ENCODE measurements at regions not wholly inside any gene's neighbourhood (a gene's known extent, or its start where the extent isn't known, plus 50 kb on each side); places are given as distances from the start of the nearest gene placed in this dataset.

DNA sequence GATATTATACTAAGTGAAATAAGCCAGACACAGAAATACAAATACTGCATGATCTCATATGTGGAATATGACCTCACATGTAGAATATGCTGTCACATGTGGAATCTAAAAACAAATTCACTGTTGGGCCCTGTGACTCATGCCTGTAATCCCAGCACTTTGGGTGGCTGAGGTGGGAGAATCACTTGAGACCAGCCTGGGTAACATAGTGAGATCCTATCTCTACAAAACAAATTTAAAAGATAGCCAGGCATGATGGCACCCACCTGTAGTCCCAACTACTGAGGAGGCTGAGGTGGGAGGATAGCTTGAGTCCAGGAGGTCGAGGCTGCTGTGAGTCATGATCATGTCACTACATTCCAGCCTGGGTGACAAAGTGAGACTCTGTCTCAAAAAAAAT lies 160.3 kb downstream of the PTEN start:
- TF ChIP-seq POLR2A (IDR thresholded peaks at IDR 0.05; ENCODE audit: low read depth, low read length) (no peak), POU2F2 (IDR thresholded peaks at IDR 0.05; ENCODE audit: low read depth, low read length) (no peak), TAF1 (IDR thresholded peaks at IDR 0.05; ENCODE audit: low read depth, low read length) (no peak), SPI1 (IDR thresholded peaks at IDR 0.05; ENCODE audit: low read depth, low read length) (no peak), PAX5 (IDR thresholded peaks at IDR 0.05; ENCODE audit: insufficient read depth, low read length, severe bottlenecking) (no peak), POLR2AphosphoS5 (IDR thresholded peaks at IDR 0.05; ENCODE audit: low read depth, low read length) (no peak)
- DNase-seq (ENCODE audit: insufficient read length, low spot score) (no peak), FAIRE-seq (peak; percentile 50)

DNA sequence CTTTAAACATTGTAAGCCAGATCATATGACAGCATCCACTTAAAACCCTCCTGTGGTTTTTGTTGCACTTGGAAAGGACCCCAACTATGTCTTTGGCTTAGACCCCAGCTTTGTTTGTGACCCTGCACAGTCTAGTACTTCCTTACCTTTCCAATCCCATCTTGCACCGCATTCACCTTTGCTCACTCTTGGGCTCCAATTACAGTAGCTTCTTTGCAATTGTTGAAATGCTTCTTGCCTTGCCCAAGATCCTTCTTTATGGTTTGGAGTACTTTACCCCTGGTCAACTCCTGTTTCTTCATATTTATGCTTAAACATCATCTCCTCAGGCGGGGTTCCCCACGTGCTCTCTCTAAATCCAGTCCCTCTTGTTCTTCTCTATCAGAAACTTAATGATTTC lies 162.6 kb downstream of the PTEN start:
- FAIRE-seq (no peak), DNase-seq (ENCODE audit: insufficient read length, low spot score) (no peak)
- no peak for TF ChIP-seq POLR2AphosphoS5 (IDR thresholded peaks at IDR 0.05; ENCODE audit: low read depth, low read length)
- no peak for TF ChIP-seq POU2F2 (IDR thresholded peaks at IDR 0.05; ENCODE audit: low read depth, low read length)
- TF ChIP-seq TAF1 (IDR thresholded peaks at IDR 0.05; ENCODE audit: low read depth, low read length), result no peak
- no peak for TF ChIP-seq SPI1 (IDR thresholded peaks at IDR 0.05; ENCODE audit: low read depth, low read length)
- TF ChIP-seq PAX5 (IDR thresholded peaks at IDR 0.05; ENCODE audit: insufficient read depth, low read length, severe bottlenecking), result no peak
- no peak for TF ChIP-seq POLR2A (IDR thresholded peaks at IDR 0.05; ENCODE audit: low read depth, low read length)

GRCh38 chr10:88027570-88027969 lies 164.1 kb downstream of the PTEN start:
- peak; percentile 22 for DNase-seq (ENCODE audit: insufficient read length, low spot score)
- TF ChIP-seq POU2F2 (IDR thresholded peaks at IDR 0.05; ENCODE audit: low read depth, low read length), result no peak
- TF ChIP-seq SPI1 (IDR thresholded peaks at IDR 0.05; ENCODE audit: low read depth, low read length), result peak; percentile 87
- peak; percentile 75 for FAIRE-seq

GRCh38 chr10:88028072-88028471 lies 164.6 kb downstream of the PTEN start:
- TF ChIP-seq SPI1 (IDR thresholded peaks at IDR 0.05; ENCODE audit: low read depth, low read length) (peak; percentile 67), POU2F2 (IDR thresholded peaks at IDR 0.05; ENCODE audit: low read depth, low read length) (no peak), POLR2AphosphoS5 (IDR thresholded peaks at IDR 0.05; ENCODE audit: low read depth, low read length) (no peak)
- DNase-seq (ENCODE audit: insufficient read length, low spot score) (no peak), FAIRE-seq (no peak)

DNA sequence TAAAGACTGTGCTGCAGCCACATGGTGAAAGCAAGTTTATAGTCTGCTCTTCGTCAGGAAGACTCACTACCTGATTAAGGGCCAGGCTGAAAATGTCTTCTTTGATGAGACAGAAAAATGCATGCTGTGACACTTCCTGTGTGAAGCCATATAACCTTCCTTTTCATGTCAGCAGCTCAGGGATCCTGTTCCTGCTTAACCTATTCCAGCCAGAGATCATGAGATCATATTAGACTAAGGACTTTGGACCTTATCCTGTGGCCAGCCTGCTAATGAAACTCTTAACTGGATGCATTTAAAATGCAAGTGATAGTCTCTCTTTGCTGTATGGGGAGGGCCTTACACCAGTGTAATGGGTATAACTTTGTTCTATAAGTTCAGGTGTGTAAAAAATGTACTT lies 165.2 kb downstream of the PTEN start:
- peak; percentile 87 for FAIRE-seq
- no peak for TF ChIP-seq POLR2AphosphoS5 (IDR thresholded peaks at IDR 0.05; ENCODE audit: low read depth, low read length)
- no peak for TF ChIP-seq TAF1 (IDR thresholded peaks at IDR 0.05; ENCODE audit: low read depth, low read length)
- no peak for TF ChIP-seq POLR2A (IDR thresholded peaks at IDR 0.05; ENCODE audit: low read depth, low read length)
- no peak for TF ChIP-seq POU2F2 (IDR thresholded peaks at IDR 0.05; ENCODE audit: low read depth, low read length)
- no peak for TF ChIP-seq SPI1 (IDR thresholded peaks at IDR 0.05; ENCODE audit: low read depth, low read length)
- no peak for TF ChIP-seq PAX5 (IDR thresholded peaks at IDR 0.05; ENCODE audit: insufficient read depth, low read length, severe bottlenecking)
- DNase-seq (ENCODE audit: insufficient read length, low spot score), result no peak

DNA sequence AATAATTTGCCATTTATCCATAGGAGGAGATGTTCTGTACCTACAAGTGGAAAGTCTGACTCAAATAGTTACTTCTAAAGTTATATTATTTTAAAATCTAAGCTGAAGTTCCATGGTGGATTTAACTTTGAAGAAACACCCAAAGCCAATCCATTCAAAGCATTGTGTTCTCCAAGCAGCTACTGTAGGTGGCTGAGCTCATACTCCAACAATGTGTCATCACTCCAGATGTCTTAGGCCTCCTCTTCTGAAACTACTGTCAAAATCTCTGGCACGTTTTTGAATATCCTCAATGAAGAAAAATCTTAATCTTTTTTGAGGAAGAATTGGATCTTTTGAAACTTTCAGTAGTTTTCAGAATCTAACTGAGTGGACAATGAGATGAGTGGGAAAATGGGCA lies 169.1 kb downstream of the PTEN start:
- no peak for DNase-seq (ENCODE audit: insufficient read length, low spot score)
- peak; percentile 43 for FAIRE-seq
- TF ChIP-seq POLR2A (IDR thresholded peaks at IDR 0.05; ENCODE audit: low read depth, low read length) (no peak), PAX5 (IDR thresholded peaks at IDR 0.05; ENCODE audit: insufficient read depth, low read length, severe bottlenecking) (no peak), SPI1 (IDR thresholded peaks at IDR 0.05; ENCODE audit: low read depth, low read length) (no peak)

DNA sequence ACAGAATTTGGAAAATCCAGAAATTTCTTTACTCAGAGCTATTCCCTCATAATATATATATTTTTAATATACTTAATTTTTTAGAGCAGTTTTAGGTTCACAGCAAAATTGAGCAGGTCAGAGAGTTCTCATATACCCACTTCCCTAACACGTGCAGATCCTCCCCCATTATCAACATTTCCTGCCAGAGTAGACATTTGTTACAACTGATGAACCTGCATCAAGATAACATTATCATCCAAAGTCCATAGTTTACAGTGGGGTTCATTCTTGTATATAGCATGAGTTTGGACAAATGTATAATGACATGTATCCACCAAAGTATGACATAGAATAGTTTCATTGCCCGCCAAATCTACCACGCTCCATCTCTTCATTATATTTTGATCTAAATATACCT lies 170.0 kb downstream of the PTEN start:
- no peak for FAIRE-seq
- DNase-seq (ENCODE audit: insufficient read length, low spot score), result no peak
- TF ChIP-seq POLR2AphosphoS5 (IDR thresholded peaks at IDR 0.05; ENCODE audit: low read depth, low read length) (no peak), TAF1 (IDR thresholded peaks at IDR 0.05; ENCODE audit: low read depth, low read length) (no peak), SPI1 (IDR thresholded peaks at IDR 0.05; ENCODE audit: low read depth, low read length) (no peak), POLR2A (IDR thresholded peaks at IDR 0.05; ENCODE audit: low read depth, low read length) (no peak), PAX5 (IDR thresholded peaks at IDR 0.05; ENCODE audit: insufficient read depth, low read length, severe bottlenecking) (no peak), POU2F2 (IDR thresholded peaks at IDR 0.05; ENCODE audit: low read depth, low read length) (no peak)

GRCh38 chr10:88033793-88034192 lies 170.4 kb downstream of the PTEN start:
- no peak for DNase-seq (ENCODE audit: insufficient read length, low spot score)
- TF ChIP-seq SPI1 (IDR thresholded peaks at IDR 0.05; ENCODE audit: low read depth, low read length) (no peak), POU2F2 (IDR thresholded peaks at IDR 0.05; ENCODE audit: low read depth, low read length) (no peak), PAX5 (IDR thresholded peaks at IDR 0.05; ENCODE audit: insufficient read depth, low read length, severe bottlenecking) (no peak), POLR2A (IDR thresholded peaks at IDR 0.05; ENCODE audit: low read depth, low read length) (no peak), POLR2AphosphoS5 (IDR thresholded peaks at IDR 0.05; ENCODE audit: low read depth, low read length) (no peak), TAF1 (IDR thresholded peaks at IDR 0.05; ENCODE audit: low read depth, low read length) (no peak)
- FAIRE-seq, result no peak

DNA sequence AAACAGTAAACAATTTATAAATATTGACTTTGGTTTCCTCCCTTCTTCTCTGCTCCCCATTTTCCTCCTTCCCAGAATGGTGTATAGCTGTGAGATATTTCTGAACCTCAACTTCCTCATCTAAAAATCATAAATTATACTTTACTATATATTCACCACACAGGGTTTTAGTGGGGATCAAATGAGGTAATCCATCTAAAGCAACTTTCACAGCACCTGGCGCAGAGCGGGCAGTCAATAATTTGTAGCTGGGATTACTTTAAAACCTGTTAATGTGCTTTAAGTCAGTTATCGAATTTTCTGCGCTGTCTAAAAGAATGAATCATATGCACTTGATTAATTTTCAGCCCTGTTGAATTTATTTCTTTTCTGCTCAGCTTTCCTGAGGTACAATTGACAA lies 172.7 kb downstream of the PTEN start:
- no peak for FAIRE-seq
- TF ChIP-seq SPI1 (IDR thresholded peaks at IDR 0.05; ENCODE audit: low read depth, low read length), result no peak
- no peak for TF ChIP-seq PAX5 (IDR thresholded peaks at IDR 0.05; ENCODE audit: insufficient read depth, low read length, severe bottlenecking)
- no peak for TF ChIP-seq TAF1 (IDR thresholded peaks at IDR 0.05; ENCODE audit: low read depth, low read length)
- TF ChIP-seq POU2F2 (IDR thresholded peaks at IDR 0.05; ENCODE audit: low read depth, low read length), result no peak
- TF ChIP-seq POLR2A (IDR thresholded peaks at IDR 0.05; ENCODE audit: low read depth, low read length), result no peak
- TF ChIP-seq POLR2AphosphoS5 (IDR thresholded peaks at IDR 0.05; ENCODE audit: low read depth, low read length), result no peak
- DNase-seq (ENCODE audit: insufficient read length, low spot score), result no peak

DNA sequence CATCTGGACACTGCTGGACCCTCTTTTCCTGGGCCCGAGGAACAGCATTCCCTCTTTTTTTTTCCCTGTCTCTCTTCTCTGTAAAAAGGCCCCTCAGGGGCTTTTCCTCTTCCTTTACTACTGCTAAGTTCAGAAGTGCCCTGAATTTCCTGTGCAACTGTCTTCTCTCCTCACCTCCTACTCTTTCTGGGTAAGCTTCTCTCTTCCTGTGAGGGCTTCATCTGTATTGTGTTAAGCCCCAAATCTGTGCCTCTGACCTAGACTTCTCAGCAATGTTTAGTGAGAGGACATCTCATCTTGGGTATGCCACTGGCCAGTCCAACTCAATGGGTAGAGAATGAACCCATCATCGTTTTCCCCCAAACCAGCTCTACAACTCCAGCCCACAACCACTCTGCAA lies 174.2 kb downstream of the PTEN start:
- TF ChIP-seq POU2F2 (IDR thresholded peaks at IDR 0.05; ENCODE audit: low read depth, low read length), result no peak
- no peak for TF ChIP-seq PAX5 (IDR thresholded peaks at IDR 0.05; ENCODE audit: insufficient read depth, low read length, severe bottlenecking)
- FAIRE-seq (no peak), DNase-seq (ENCODE audit: insufficient read length, low spot score) (no peak)

GRCh38 chr10:88038268-88038667 lies 174.8 kb downstream of the PTEN start:
- no peak for TF ChIP-seq POLR2A (IDR thresholded peaks at IDR 0.05; ENCODE audit: low read depth, low read length)
- no peak for TF ChIP-seq POLR2AphosphoS5 (IDR thresholded peaks at IDR 0.05; ENCODE audit: low read depth, low read length)
- TF ChIP-seq SPI1 (IDR thresholded peaks at IDR 0.05; ENCODE audit: low read depth, low read length), result no peak
- TF ChIP-seq TAF1 (IDR thresholded peaks at IDR 0.05; ENCODE audit: low read depth, low read length), result no peak
- TF ChIP-seq PAX5 (IDR thresholded peaks at IDR 0.05; ENCODE audit: insufficient read depth, low read length, severe bottlenecking), result no peak
- no peak for FAIRE-seq
- DNase-seq (ENCODE audit: insufficient read length, low spot score), result no peak

All from GM12891 (cell line).